ENCODE measurements at regions not wholly inside any gene's neighbourhood (a gene's known extent, or its start where the extent isn't known, plus 50 kb on each side); places are given as distances from the start of the nearest gene placed in this dataset.

GRCh38 chr4:34362654-34363053 lies 1881.7 kb downstream of the ARAP2 start:
- Mint-ChIP-seq H3K27me3 (ENCODE audit: insufficient read depth) (no peaks in the 10 kb centered on the region; the same call in 1 of the 2 replicates), H3K9me3 (no peaks in the 10 kb centered on the region), H3K4me3 (no peak overlapping the region), H3K27ac (no peak overlapping the region), H3K36me3 (ENCODE audit: low read depth) (no peaks in the 10 kb centered on the region), H3K4me1 (ENCODE audit: low read depth) (no peaks in the 10 kb centered on the region; the same call in 1 of the 2 replicates)
- TF ChIP-seq CTCF (IDR thresholded peaks at IDR 0.05): no peak
- no peak for DNase-seq

DNA sequence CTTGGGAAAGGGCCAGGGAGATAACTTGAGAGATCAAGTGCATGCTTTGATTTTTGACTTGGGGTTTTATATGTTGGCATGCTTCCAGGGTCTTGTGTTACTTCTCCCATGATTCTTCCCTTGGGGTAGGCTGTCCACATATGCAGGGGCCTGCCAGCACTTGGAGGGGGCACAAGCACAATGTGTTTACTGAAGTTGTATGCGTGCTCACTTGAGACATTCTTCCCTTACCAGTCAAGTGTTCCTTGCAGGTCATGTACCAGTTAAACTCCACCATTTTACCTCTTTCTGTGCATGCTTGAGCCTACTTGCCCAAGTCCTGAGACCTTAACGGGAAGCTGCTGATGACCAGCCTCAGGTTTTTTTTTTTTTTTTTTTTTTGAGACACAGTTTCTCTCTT lies 1880.5 kb downstream of the ARAP2 start:
- no peak for DNase-seq
- Mint-ChIP-seq H3K36me3 (ENCODE audit: low read depth) (no peaks in the 10 kb centered on the region), H3K27ac (no peak overlapping the region), H3K9me3 (no peaks in the 10 kb centered on the region), H3K4me1 (ENCODE audit: low read depth) (no peaks in the 10 kb centered on the region; the same call in 1 of the 2 replicates), H3K27me3 (ENCODE audit: insufficient read depth) (no peaks in the 10 kb centered on the region; the same call in 1 of the 2 replicates), H3K4me3 (no peak overlapping the region)
- TF ChIP-seq CTCF (IDR thresholded peaks at IDR 0.05): no peak

DNA sequence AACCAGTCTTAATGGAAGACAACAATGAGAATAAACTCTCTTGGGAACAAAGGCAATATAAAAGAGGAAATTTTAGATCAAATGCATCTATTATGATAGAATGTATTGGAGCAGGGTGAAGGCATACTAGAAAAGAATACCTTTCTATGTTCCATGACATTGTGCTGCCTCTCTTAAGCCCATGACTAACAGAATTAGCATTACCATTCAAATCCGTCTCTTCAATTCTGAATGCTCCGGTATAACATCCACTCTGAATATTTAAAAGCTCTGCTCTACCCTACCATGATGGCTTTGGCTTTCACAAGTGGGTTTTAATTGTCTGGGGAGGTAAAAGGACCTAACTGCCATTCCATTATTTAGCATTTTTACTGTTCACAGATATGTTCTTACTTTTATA lies 1878.4 kb downstream of the ARAP2 start:
- DNase-seq: no peak
- Mint-ChIP-seq H3K4me1 (ENCODE audit: low read depth) (no peaks in the 10 kb centered on the region; the same call in 1 of the 2 replicates), H3K27ac (no peak overlapping the region), H3K36me3 (ENCODE audit: low read depth) (no peaks in the 10 kb centered on the region), H3K9me3 (no peaks in the 10 kb centered on the region), H3K27me3 (ENCODE audit: insufficient read depth) (no peaks in the 10 kb centered on the region; the same call in 1 of the 2 replicates), H3K4me3 (no peak overlapping the region)
- no peak for TF ChIP-seq CTCF (IDR thresholded peaks at IDR 0.05)

DNA sequence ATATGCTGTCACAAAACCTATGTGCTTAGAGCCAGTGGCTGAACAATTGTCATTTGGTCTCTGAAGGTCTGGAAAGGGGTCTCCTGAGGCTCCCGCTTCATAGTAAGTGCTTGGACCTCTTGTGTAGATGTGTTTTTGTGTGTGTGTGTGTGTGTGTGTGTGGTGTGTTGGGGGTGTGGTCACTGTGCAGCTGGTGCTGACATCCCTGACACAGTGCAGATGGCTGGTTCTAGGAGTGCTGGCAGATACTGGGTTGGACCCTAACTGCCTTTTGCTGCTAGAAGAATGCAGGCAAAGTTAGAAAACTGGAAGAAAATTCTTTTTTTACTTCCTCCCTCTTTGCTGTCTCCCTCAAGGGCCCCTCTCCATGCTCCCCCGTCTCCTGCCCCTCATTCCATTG lies 1872.6 kb downstream of the ARAP2 start:
- Mint-ChIP-seq H3K9me3 (no peaks in the 10 kb centered on the region), H3K4me3 (no peak overlapping the region), H3K27me3 (ENCODE audit: insufficient read depth) (no peaks in the 10 kb centered on the region), H3K36me3 (ENCODE audit: low read depth) (no peaks in the 10 kb centered on the region), H3K27ac (no peak overlapping the region), H3K4me1 (ENCODE audit: low read depth) (no peaks in the 10 kb centered on the region; the same call in 1 of the 2 replicates)
- TF ChIP-seq CTCF (IDR thresholded peaks at IDR 0.05): no peak
- DNase-seq: no peak

GRCh38 chr4:34372815-34373214 lies 1871.5 kb downstream of the ARAP2 start:
- H3K27me3 Mint-ChIP-seq (ENCODE audit: insufficient read depth): no peaks in the 10 kb centered on the region
- no peaks in the 10 kb centered on the region for H3K9me3 Mint-ChIP-seq
- no peak overlapping the region for H3K4me3 Mint-ChIP-seq
- no peak overlapping the region for H3K27ac Mint-ChIP-seq
- H3K4me1 Mint-ChIP-seq (ENCODE audit: low read depth): no peaks in the 10 kb centered on the region; the same call in 1 of the 2 replicates
- TF ChIP-seq CTCF (IDR thresholded peaks at IDR 0.05): no peak
- no peak for DNase-seq
- H3K36me3 Mint-ChIP-seq (ENCODE audit: low read depth): no peaks in the 10 kb centered on the region

- DNase-seq: no peak
- Mint-ChIP-seq H3K27ac (no peak overlapping the region), H3K36me3 (ENCODE audit: low read depth) (no peaks in the 10 kb centered on the region), H3K4me1 (ENCODE audit: low read depth) (no peaks in the 10 kb centered on the region; the same call in 1 of the 2 replicates), H3K27me3 (ENCODE audit: insufficient read depth) (no peaks in the 10 kb centered on the region), H3K4me3 (no peak overlapping the region), H3K9me3 (no peaks in the 10 kb centered on the region)
- no peak for TF ChIP-seq CTCF (IDR thresholded peaks at IDR 0.05)
Measured at GRCh38 chr4:34373456-34373855, 1870.9 kb downstream of the ARAP2 start.

Data from HFFc6 (cell line).